Hepatocyte (in vitro differentiated cells): ENCODE measurements at regions not wholly inside any gene's neighbourhood (a gene's known extent, or its start where the extent isn't known, plus 50 kb on each side); places are given as distances from the start of the nearest gene placed in this dataset.

Experiments
- DNase-seq: peaks from one replicate; pipeline ENCODE4 v3.0.0-alpha.2; 2016; ENCODE audit warnings: low spot score
- H2AFZ ChIP-seq: fragments of 200-600 bp; sonication (generic); 2 replicates; pipeline ENCODE4 v1.6.0; 2016; ENCODE audit warnings: antibody characterized with exemption, mild to moderate bottlenecking
- H3K27ac ChIP-seq: fragments of 200-600 bp; sonication (generic); 2 replicates; pipeline ENCODE4 v1.5.1; 2016; ENCODE audit warnings: mild to moderate bottlenecking
- H3K27me3 ChIP-seq: fragments of 200-600 bp; sonication (generic); 2 replicates; pipeline ENCODE4 v1.6.1; 2016
- H3K36me3 ChIP-seq: fragments of 200-600 bp; sonication (generic); replicated peaks from 2 replicates; pipeline ENCODE4 v1.5.1; 2016; ENCODE audit warnings: low read depth; ENCODE audit not compliant: insufficient read depth
- H3K4me1 ChIP-seq: fragments of 200-600 bp; sonication (generic); 2 replicates; pipeline ENCODE4 v1.5.1; 2016; ENCODE audit warnings: mild to moderate bottlenecking, moderate library complexity; ENCODE audit not compliant: insufficient read depth
- H3K4me2 ChIP-seq: fragments of 200-600 bp; sonication (generic); 2 replicates; pipeline ENCODE4 v1.6.0; 2016
- H3K4me3 ChIP-seq: fragments of 200-600 bp; sonication (generic); 2 replicates; pipeline ENCODE4 v1.5.1; 2016; ENCODE audit warnings: mild to moderate bottlenecking
- H3K79me2 ChIP-seq: fragments of 200-600 bp; sonication (generic); 2 replicates; pipeline ENCODE4 v1.6.0; 2017; ENCODE audit warnings: mild to moderate bottlenecking
- H3K9me2 ChIP-seq: fragments of 200-600 bp; sonication (generic); replicated peaks from 2 replicates; pipeline ENCODE4 v1.6.0; 2017; ENCODE audit warnings: mild to moderate bottlenecking; ENCODE audit not compliant: insufficient read depth
- H3K9me3 ChIP-seq: fragments of 200-600 bp; sonication (generic); 2 replicates; pipeline ENCODE4 v1.5.1; 2016; ENCODE audit warnings: low read depth, mild to moderate bottlenecking
- H4K20me1 ChIP-seq: fragments of 200-600 bp; sonication (generic); 2 replicates; pipeline ENCODE4 v1.6.0; 2016; ENCODE audit warnings: mild to moderate bottlenecking; ENCODE audit not compliant: insufficient read depth, poor library complexity, severe bottlenecking
- CTCF ChIP-seq: fragments of 200-600 bp; sonication (generic); IDR thresholded peaks from 2 replicates; pipeline ENCODE4 v1.5.1; 2016; ENCODE audit warnings: antibody characterized with exemption, mild to moderate bottlenecking; ENCODE audit not compliant: poor library complexity
- EZH2 ChIP-seq: fragments of 200-600 bp; sonication (generic); IDR thresholded peaks from 2 replicates; pipeline ENCODE4 v1.6.1; 2016; ENCODE audit warnings: antibody characterized with exemption, mild to moderate bottlenecking, borderline replicate concordance
- EZH2phosphoT487 ChIP-seq: fragments of 200-600 bp; sonication (generic); IDR thresholded peaks from one replicate; pipeline ENCODE4 v1.6.1; 2018; ENCODE audit warnings: antibody characterized with exemption, mild to moderate bottlenecking, low read depth, moderate library complexity; ENCODE audit not compliant: unreplicated experiment, severe bottlenecking
- WGBS: methylation state at CpG from one replicate; pipeline ENCODE4 v1.1.6; 2016; ENCODE audit warnings: low lambda C conversion rate; ENCODE audit errors: missing lambda C conversion rate; 5-methylcytosine and 5-hydroxymethylcytosine counted together

GRCh38 chr7:114295522-114295921 is 119.1 kb upstream of the FOXP2 start:
- no peaks in the 10 kb centered on the region for H3K9me3 ChIP-seq
- WGBS = 82% methylated on average over 1 of the region's 1 CpG
- H3K4me1 ChIP-seq = no peaks in the 10 kb centered on the region

DNA sequence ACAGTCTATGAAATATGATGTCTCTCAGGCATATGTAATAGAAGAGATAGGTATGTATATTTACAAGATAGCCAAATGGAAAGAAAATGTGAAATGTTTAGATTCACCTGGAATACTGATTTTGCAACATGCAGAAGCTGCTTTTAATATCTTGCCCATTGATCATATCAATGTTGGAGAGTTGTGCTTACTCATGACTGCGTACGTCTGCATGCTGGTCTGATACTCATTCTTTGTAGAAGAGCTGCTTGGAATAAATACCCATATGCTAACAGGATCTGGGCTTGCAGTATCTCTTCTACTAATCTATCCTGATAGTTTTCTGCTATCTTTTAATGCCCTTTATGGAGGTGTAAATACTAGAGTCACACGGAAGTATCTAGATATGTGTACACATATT is 120.6 kb upstream of the FOXP2 start:
- H3K4me2 ChIP-seq = no peak overlapping the region
- H3K27ac ChIP-seq = peak overlapping the region; percentile 78
- no peaks in the 10 kb centered on the region for H4K20me1 ChIP-seq
- no peaks in the 10 kb centered on the region for H3K79me2 ChIP-seq
- H3K27me3 ChIP-seq = no peaks in the 10 kb centered on the region
- no peaks in the 10 kb centered on the region for H3K36me3 ChIP-seq
- H3K4me1 ChIP-seq = no peaks in the 10 kb centered on the region
- no peaks in the 10 kb centered on the region for H3K9me3 ChIP-seq
- 43% methylated on average over 3 of the region's 3 CpGs for WGBS
- H2AFZ ChIP-seq = no peak overlapping the region
- no peaks in the 10 kb centered on the region for H3K9me2 ChIP-seq
- TF ChIP-seq EZH2phosphoT487 (no peak), CTCF (no peak), EZH2 (no peak)
- no peak for DNase-seq
- H3K4me3 ChIP-seq = no peak overlapping the region

More at GRCh38 chr7:114295522-114295921, 119.1 kb upstream of the FOXP2 start:
- DNase-seq = no peak
- no peaks in the 10 kb centered on the region for H3K79me2 ChIP-seq
- no peaks in the 10 kb centered on the region for H3K36me3 ChIP-seq
- H3K9me2 ChIP-seq = no peaks in the 10 kb centered on the region
- H3K27me3 ChIP-seq = no peaks in the 10 kb centered on the region
- H2AFZ ChIP-seq = no peak overlapping the region
- H3K4me2 ChIP-seq = no peak overlapping the region
- no peak overlapping the region for H3K27ac ChIP-seq
- H3K4me3 ChIP-seq = no peak overlapping the region
- H4K20me1 ChIP-seq = no peaks in the 10 kb centered on the region
- TF ChIP-seq CTCF (no peak), EZH2 (no peak), EZH2phosphoT487 (no peak)

- H3K27me3 ChIP-seq = no peaks in the 10 kb centered on the region
- H3K9me2 ChIP-seq = no peaks in the 10 kb centered on the region
- DNase-seq = peak; percentile 12
- H3K4me2 ChIP-seq = peak overlapping the region; percentile 18
- no peak for TF ChIP-seq EZH2
- TF ChIP-seq CTCF = no peak
- TF ChIP-seq EZH2phosphoT487 = no peak
- H3K27ac ChIP-seq = peak overlapping the region; percentile 78
- H4K20me1 ChIP-seq = no peaks in the 10 kb centered on the region
- no peak overlapping the region for H2AFZ ChIP-seq
- 70% methylated on average over 1 of the region's 1 CpG for WGBS
- H3K4me1 ChIP-seq = no peaks in the 10 kb centered on the region
- no peaks in the 10 kb centered on the region for H3K36me3 ChIP-seq
- no peaks in the 10 kb centered on the region for H3K9me3 ChIP-seq
- H3K4me3 ChIP-seq = no peak overlapping the region
- no peaks in the 10 kb centered on the region for H3K79me2 ChIP-seq
Observed at GRCh38 chr7:114293289-114294012, 121.2 kb upstream of the FOXP2 start.
